HEK293 (cell line): ENCODE measurements at regions not wholly inside any gene's neighbourhood (a gene's known extent, or its start where the extent isn't known, plus 50 kb on each side); places are given as distances from the start of the nearest gene placed in this dataset.

Source experiments
- CTCF ChIA-PET: fragments of 350-600 bp; formaldehyde crosslinking; extraction: SDS; loops from one replicate; lab custom pipeline; 2021; ENCODE audit warnings: antibody characterized with exemption; lab: Yijun Ruan, JAX
- POLR2A ChIA-PET: fragments of 300-600 bp; formaldehyde crosslinking; extraction: SDS; loops from one replicate; lab custom pipeline; 2020; ENCODE audit warnings: antibody characterized with exemption, inconsistent platforms; lab: Yijun Ruan, JAX
- H3K27ac ChIP-seq: fragments of 200-500 bp; sonication (Bioruptor generic); 2 replicates; pipeline ENCODE4 v1.5.1; 2014; ENCODE audit warnings: low read depth, low read length, control low read depth, inconsistent platforms; ENCODE audit errors: extremely low read depth
- H3K36me3 ChIP-seq, 2 experiments: fragments of 200-500 bp in 1 of 2; sonication (Bioruptor generic) in 1 of 2; 1 replicate in 1 of 2; 2 replicates in 1 of 2; pipeline ENCODE4 v1.5.1; 2014 to 2017; ENCODE audit warnings: inconsistent platforms in 2 of 2, low read length in 2 of 2; ENCODE audit not compliant: control insufficient read depth in 2 of 2, insufficient read depth in 1 of 2
- H3K4me1 ChIP-seq: fragments of 200-500 bp; sonication (Bioruptor generic); 2 replicates; pipeline ENCODE4 v1.5.1; 2014; ENCODE audit warnings: mild to moderate bottlenecking, low read length, inconsistent platforms; ENCODE audit not compliant: control insufficient read depth, insufficient read depth
- H3K4me3 ChIP-seq: 2 replicates; pipeline ENCODE4 v1.5.1; 2011; ENCODE audit warnings: low read depth, mild to moderate bottlenecking, control low read depth, low read length, moderate library complexity
- H3K9me3 ChIP-seq: fragments of 200-500 bp; sonication (Bioruptor generic); 2 replicates; pipeline ENCODE4 v1.5.1; 2014; ENCODE audit warnings: low read depth, low read length, inconsistent platforms; ENCODE audit not compliant: control insufficient read depth, insufficient read depth
- BCL11B ChIP-seq: fragments of 450-650 bp; formaldehyde crosslinking; IDR thresholded peaks from 2 replicates; pipeline ENCODE4 v1.5.1; 2016; ENCODE audit warnings: low read depth, missing biosample characterization, missing genetic modification characterization
- GLI2 ChIP-seq: fragments of 450-650 bp; formaldehyde crosslinking; IDR thresholded peaks from 2 replicates; pipeline ENCODE4; 2017; ENCODE audit warnings: missing biosample characterization, missing genetic modification characterization, low read depth, borderline replicate concordance
- KLF7 ChIP-seq: fragments of 450-650 bp; formaldehyde crosslinking; IDR thresholded peaks from 2 replicates; pipeline ENCODE4 v1.5.1; 2016; ENCODE audit warnings: missing biosample characterization, missing genetic modification characterization, borderline replicate concordance
- TCF7L2 ChIP-seq: IDR thresholded peaks from 2 replicates; pipeline ENCODE4 v1.6.1; 2011; ENCODE audit warnings: low read depth, mild to moderate bottlenecking, inconsistent platforms, low read length, moderate library complexity, borderline replicate concordance
- ZBTB26 ChIP-seq: fragments of 450-650 bp; formaldehyde crosslinking; optimal IDR thresholded peaks from 2 replicates; pipeline ENCODE3; 2016; ENCODE audit warnings: missing biosample characterization, mild to moderate bottlenecking, missing genetic modification characterization
- ZBTB7A ChIP-seq: fragments of 450-650 bp; formaldehyde crosslinking; IDR thresholded peaks from 2 replicates; pipeline ENCODE4 v1.5.1; 2016; ENCODE audit warnings: low read depth, missing biosample characterization, missing genetic modification characterization
- ZFHX2 ChIP-seq: fragments of 450-650 bp; formaldehyde crosslinking; conservative IDR thresholded peaks from 2 replicates; pipeline ENCODE4 v1.5.1; 2016; ENCODE audit warnings: missing biosample characterization, missing genetic modification characterization
- ZFP41 ChIP-seq: fragments of 450-650 bp; formaldehyde crosslinking; IDR thresholded peaks from 2 replicates; pipeline ENCODE4 v1.5.1; 2016; ENCODE audit warnings: missing biosample characterization, missing genetic modification characterization, borderline replicate concordance
- ZNF211 ChIP-seq: fragments of 450-650 bp; formaldehyde crosslinking; IDR thresholded peaks from 2 replicates; pipeline ENCODE4 v1.5.1; 2016; ENCODE audit warnings: low read depth, missing biosample characterization, missing genetic modification characterization
- ZNF280C ChIP-seq: fragments of 450-650 bp; formaldehyde crosslinking; IDR thresholded peaks from 2 replicates; pipeline ENCODE4 v1.5.1; 2016; ENCODE audit warnings: missing biosample characterization, missing genetic modification characterization
- ZNF324 ChIP-seq: fragments of 450-650 bp; formaldehyde crosslinking; IDR thresholded peaks from 2 replicates; pipeline ENCODE4 v1.5.1; 2016; ENCODE audit warnings: missing biosample characterization, missing genetic modification characterization
- ZNF335 ChIP-seq: fragments of 450-650 bp; formaldehyde crosslinking; conservative IDR thresholded peaks from 2 replicates; pipeline ENCODE4 v1.5.1; 2016; ENCODE audit warnings: missing biosample characterization, missing genetic modification characterization
- ZNF350 ChIP-seq: fragments of 450-650 bp; formaldehyde crosslinking; IDR thresholded peaks from 2 replicates; pipeline ENCODE4 v1.5.0; 2017; ENCODE audit warnings: missing biosample characterization, mild to moderate bottlenecking, missing genetic modification characterization
- ZNF449 ChIP-seq: fragments of 450-650 bp; formaldehyde crosslinking; IDR thresholded peaks from 2 replicates; pipeline ENCODE4 v1.5.1; 2017; ENCODE audit warnings: missing biosample characterization, mild to moderate bottlenecking, missing genetic modification characterization, moderate library complexity
- ZNF521 ChIP-seq: fragments of 450-650 bp; formaldehyde crosslinking; IDR thresholded peaks from 2 replicates; pipeline ENCODE4 v1.5.1; 2017; ENCODE audit warnings: missing biosample characterization, mild to moderate bottlenecking, missing genetic modification characterization
- ZNF529 ChIP-seq: fragments of 450-650 bp; formaldehyde crosslinking; IDR thresholded peaks from 2 replicates; pipeline ENCODE4 v1.5.1; 2017; ENCODE audit warnings: missing genetic modification characterization, missing biosample characterization; ENCODE audit not compliant: insufficient replicate concordance
- ZNF747 ChIP-seq: fragments of 450-650 bp; formaldehyde crosslinking; IDR thresholded peaks from 2 replicates; pipeline ENCODE4 v1.5.1; 2016; ENCODE audit warnings: missing biosample characterization, missing genetic modification characterization
- ZNF76 ChIP-seq: fragments of 450-650 bp; formaldehyde crosslinking; IDR thresholded peaks from 2 replicates; pipeline ENCODE4; 2016; ENCODE audit warnings: low read depth, missing biosample characterization, missing genetic modification characterization, borderline replicate concordance
- ZNF768 ChIP-seq: fragments of 450-650 bp; formaldehyde crosslinking; IDR thresholded peaks from 2 replicates; pipeline ENCODE4 v1.5.1; 2018; ENCODE audit warnings: missing biosample characterization, mild to moderate bottlenecking, missing genetic modification characterization
- ZSCAN16 ChIP-seq: fragments of 450-650 bp; formaldehyde crosslinking; IDR thresholded peaks from 2 replicates; pipeline ENCODE4 v1.5.1; 2016; ENCODE audit warnings: missing biosample characterization, missing genetic modification characterization

GRCh38 chr2:71748227-71748626 is 294.9 kb downstream of the DYSF start:
- ChIA-PET POLR2A (no interaction called here), CTCF (interaction anchor here (0.6 kb wide), 1 partner anchor 13 kb away, joined by 3 read pairs; no protein-coding TSS in a partner anchor)
- no peak overlapping the region for H3K4me3 ChIP-seq
- no peak overlapping the region for H3K27ac ChIP-seq
- H3K4me1 ChIP-seq: no peaks in the 10 kb centered on the region
- H3K9me3 ChIP-seq: no peaks in the 10 kb centered on the region
- no peaks in the 10 kb centered on the region for H3K36me3 ChIP-seq
- TF ChIP-seq GLI2 (tag by site-specific recombination): no peak

GRCh38 chr2:71747559-71747958 is 294.2 kb downstream of the DYSF start:
- TF ChIP-seq ZFHX2 (tag by site-specific recombination) (no peak), ZNF350 (tag by site-specific recombination) (no peak), ZNF76 (no peak), ZBTB26 (tag by site-specific recombination) (no peak), ZNF211 (tag by site-specific recombination) (no peak), ZNF521 (tag by site-specific recombination) (no peak), ZNF280C (tag by site-specific recombination) (no peak)
- Histone ChIP-seq H3K27ac (no peak overlapping the region), H3K4me1 (no peaks in the 10 kb centered on the region), H3K36me3 (no peaks in the 10 kb centered on the region), H3K4me3 (no peak overlapping the region), H3K9me3 (no peaks in the 10 kb centered on the region)
- ChIA-PET POLR2A (no interaction called here), CTCF (interaction anchor here (0.6 to 1.2 kb wide), 4 partner anchors 13 to 578 kb away, joined by 3 to 5 read pairs (median 3); no protein-coding TSS in a partner anchor)

GRCh38 chr2:71746946-71747501 is 293.7 kb downstream of the DYSF start:
- H3K27ac ChIP-seq: no peak overlapping the region
- H3K9me3 ChIP-seq: no peaks in the 10 kb centered on the region
- no peak overlapping the region for H3K4me3 ChIP-seq
- H3K36me3 ChIP-seq: no peaks in the 10 kb centered on the region
- TF ChIP-seq TCF7L2: peak; percentile 84
- peak; percentile 45 for TF ChIP-seq ZNF335 (tag by site-specific recombination)
- no peak for TF ChIP-seq ZFP41 (tag by site-specific recombination)
- H3K4me1 ChIP-seq: no peaks in the 10 kb centered on the region
- ChIA-PET POLR2A (no interaction called here), CTCF (interaction anchor here (0.6 to 1.2 kb wide), 3 partner anchors 51 to 579 kb away, joined by 3 to 5 read pairs (median 3); no protein-coding TSS in a partner anchor)

GRCh38 chr2:71744781-71745180 is 291.4 kb downstream of the DYSF start:
- H3K36me3 ChIP-seq: no peaks in the 10 kb centered on the region
- ChIA-PET POLR2A (no interaction called here), CTCF (interaction anchor here (0.6 kb wide), 1 partner anchor 81 kb away, joined by 4 read pairs; no protein-coding TSS in a partner anchor)
- H3K4me1 ChIP-seq: no peaks in the 10 kb centered on the region
- H3K9me3 ChIP-seq: no peaks in the 10 kb centered on the region
- no peak for TF ChIP-seq ZSCAN16
- no peak for TF ChIP-seq ZBTB7A
- TF ChIP-seq ZNF449: no peak
- no peak for TF ChIP-seq KLF7 (tag by site-specific recombination)
- TF ChIP-seq ZNF768 (tag by site-specific recombination): no peak
- no peak for TF ChIP-seq ZNF747 (tag by site-specific recombination)
- TF ChIP-seq BCL11B (tag by site-specific recombination): no peak
- TF ChIP-seq ZNF324 (tag by site-specific recombination): no peak
- no peak for TF ChIP-seq ZNF529 (tag by site-specific recombination)
- no peak overlapping the region for H3K4me3 ChIP-seq
- no peak overlapping the region for H3K27ac ChIP-seq
